ENCODE measurements at regions not wholly inside any gene's neighbourhood (a gene's known extent, or its start where the extent isn't known, plus 50 kb on each side); places are given as distances from the start of the nearest gene placed in this dataset.
"Not testable (repeated sequence)": the region's sequence is repeated elsewhere in the genome, so short reads cannot be mapped to it uniquely, and the experiment has no call there.

DNA sequence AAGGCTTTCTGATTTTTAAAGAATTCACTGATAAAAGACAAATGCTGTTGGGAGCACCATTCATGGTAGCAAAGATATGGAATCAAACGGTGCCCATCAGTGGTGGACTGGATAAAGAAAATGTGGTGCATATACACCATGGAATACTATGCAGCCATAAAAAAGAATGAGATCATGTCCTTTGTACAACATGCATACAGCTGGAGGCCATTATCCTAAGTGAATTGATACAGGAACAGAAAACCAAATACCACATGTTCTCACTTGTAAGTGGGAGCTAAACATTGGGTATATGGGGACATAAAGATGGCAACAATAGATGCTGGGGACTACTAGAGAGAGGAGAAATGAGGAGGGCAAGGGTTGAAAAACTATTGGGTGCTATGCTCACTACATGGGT, 68.8 kb upstream of the MPP7 start:
- TF ChIP-seq CTCF (IDR thresholded peaks at IDR 0.05); POLR2AphosphoS5 (IDR thresholded peaks at IDR 0.05; ENCODE audit: low read depth, low read length); TCF7L2 (IDR thresholded peaks at IDR 0.05; ENCODE audit: low read depth, low read length); SIN3A (IDR thresholded peaks at IDR 0.05; ENCODE audit: borderline replicate concordance, insufficient read depth, low read depth, low read length): not testable (repeated sequence)
- TF ChIP-seq, protein P1, sequence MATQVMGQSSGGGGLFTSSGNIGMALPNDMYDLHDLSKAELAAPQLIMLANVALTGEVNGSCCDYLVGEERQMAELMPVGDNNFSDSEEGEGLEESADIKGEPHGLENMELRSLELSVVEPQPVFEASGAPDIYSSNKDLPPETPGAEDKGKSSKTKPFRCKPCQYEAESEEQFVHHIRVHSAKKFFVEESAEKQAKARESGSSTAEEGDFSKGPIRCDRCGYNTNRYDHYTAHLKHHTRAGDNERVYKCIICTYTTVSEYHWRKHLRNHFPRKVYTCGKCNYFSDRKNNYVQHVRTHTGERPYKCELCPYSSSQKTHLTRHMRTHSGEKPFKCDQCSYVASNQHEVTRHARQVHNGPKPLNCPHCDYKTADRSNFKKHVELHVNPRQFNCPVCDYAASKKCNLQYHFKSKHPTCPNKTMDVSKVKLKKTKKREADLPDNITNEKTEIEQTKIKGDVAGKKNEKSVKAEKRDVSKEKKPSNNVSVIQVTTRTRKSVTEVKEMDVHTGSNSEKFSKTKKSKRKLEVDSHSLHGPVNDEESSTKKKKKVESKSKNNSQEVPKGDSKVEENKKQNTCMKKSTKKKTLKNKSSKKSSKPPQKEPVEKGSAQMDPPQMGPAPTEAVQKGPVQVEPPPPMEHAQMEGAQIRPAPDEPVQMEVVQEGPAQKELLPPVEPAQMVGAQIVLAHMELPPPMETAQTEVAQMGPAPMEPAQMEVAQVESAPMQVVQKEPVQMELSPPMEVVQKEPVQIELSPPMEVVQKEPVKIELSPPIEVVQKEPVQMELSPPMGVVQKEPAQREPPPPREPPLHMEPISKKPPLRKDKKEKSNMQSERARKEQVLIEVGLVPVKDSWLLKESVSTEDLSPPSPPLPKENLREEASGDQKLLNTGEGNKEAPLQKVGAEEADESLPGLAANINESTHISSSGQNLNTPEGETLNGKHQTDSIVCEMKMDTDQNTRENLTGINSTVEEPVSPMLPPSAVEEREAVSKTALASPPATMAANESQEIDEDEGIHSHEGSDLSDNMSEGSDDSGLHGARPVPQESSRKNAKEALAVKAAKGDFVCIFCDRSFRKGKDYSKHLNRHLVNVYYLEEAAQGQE (IDR thresholded peaks at IDR 0.05; ENCODE audit: insufficient read depth in 1 of 2, low read depth in 2 of 2, low read length in 1 of 2) = not testable (repeated sequence)

Data from Panc1 (cell line).